Tibial artery (tissue), 4 donors: ENCODE measurements at regions not wholly inside any gene's neighbourhood (a gene's known extent, or its start where the extent isn't known, plus 50 kb on each side); places are given as distances from the start of the nearest gene placed in this dataset.

Source experiments
- DNase-seq, 2 donors: peaks; one replicate each; pipeline ENCODE4 v3.0.0-alpha.2; 2019
- H3K27ac ChIP-seq, 2 donors: fragments of 200-600 bp; sonication (generic) in 1 of 2; 1 replicate in 1 of 2; 2 replicates in 1 of 2; pipeline ENCODE4 v1.5.1; 2018 to 2019; ENCODE audit warnings: mild to moderate bottlenecking in 1 of 2
- H3K27me3 ChIP-seq, 2 donors: fragments of 200-600 bp; sonication (generic) in 1 of 2; one replicate each; pipeline versions ENCODE4 v1.5.1 to v1.6.0; 2016 to 2019
- H3K36me3 ChIP-seq, 3 donors: fragments of 200-600 bp; sonication (generic) in 2 of 3; one replicate each; pipeline ENCODE4 v1.5.1; 2016 to 2019; ENCODE audit warnings: mild to moderate bottlenecking in 2 of 3
- H3K4me1 ChIP-seq, 4 donors: fragments of 200-600 bp; sonication (generic) in 2 of 4; 1 replicate in 3 of 4; 2 replicates in 1 of 4; pipeline ENCODE4 v1.5.1; 2016 to 2019
- H3K4me3 ChIP-seq, 2 donors: fragments of 200-600 bp; sonication (generic) in 1 of 2; 1 replicate in 1 of 2; 2 replicates in 1 of 2; pipeline ENCODE4 v1.5.1; 2018 to 2019; ENCODE audit warnings: mild to moderate bottlenecking in 2 of 2
- H3K9me3 ChIP-seq, 3 donors: fragments of 200-600 bp; sonication (generic) in 1 of 3; one replicate each; pipeline ENCODE4 v1.5.1; 2016 to 2019
- intact Hi-C: fragments of 100-400 bp; cut with DNase I; formaldehyde crosslinking; loops from one replicate; pipeline ENCODE4 v1.15.0; 2023; ENCODE audit warnings: low total_unique reads
- TF ChIP-seq, protein P1 (sequence below), 2 experiments: fragments of 200-600 bp in 1 of 2; fragments of 450-650 bp in 1 of 2; IDR thresholded peaks; one replicate each; pipeline ENCODE4 v1.5.1; 2017 to 2019; ENCODE audit warnings: antibody characterized with exemption in 2 of 2, mild to moderate bottlenecking in 1 of 2, moderate library complexity in 1 of 2

GRCh38 chr20:60693496-60694133, 558.4 kb upstream of the CDH4 start:
- Histone ChIP-seq H3K27me3 (no peaks in the 10 kb centered on the region), H3K27ac (no peak overlapping the region), H3K4me1 (no peaks in the 10 kb centered on the region), H3K9me3 (no peaks in the 10 kb centered on the region), H3K4me3 (no peak overlapping the region), H3K36me3 (no peaks in the 10 kb centered on the region)
- DNase-seq = no peak
- TF ChIP-seq, protein P1, sequence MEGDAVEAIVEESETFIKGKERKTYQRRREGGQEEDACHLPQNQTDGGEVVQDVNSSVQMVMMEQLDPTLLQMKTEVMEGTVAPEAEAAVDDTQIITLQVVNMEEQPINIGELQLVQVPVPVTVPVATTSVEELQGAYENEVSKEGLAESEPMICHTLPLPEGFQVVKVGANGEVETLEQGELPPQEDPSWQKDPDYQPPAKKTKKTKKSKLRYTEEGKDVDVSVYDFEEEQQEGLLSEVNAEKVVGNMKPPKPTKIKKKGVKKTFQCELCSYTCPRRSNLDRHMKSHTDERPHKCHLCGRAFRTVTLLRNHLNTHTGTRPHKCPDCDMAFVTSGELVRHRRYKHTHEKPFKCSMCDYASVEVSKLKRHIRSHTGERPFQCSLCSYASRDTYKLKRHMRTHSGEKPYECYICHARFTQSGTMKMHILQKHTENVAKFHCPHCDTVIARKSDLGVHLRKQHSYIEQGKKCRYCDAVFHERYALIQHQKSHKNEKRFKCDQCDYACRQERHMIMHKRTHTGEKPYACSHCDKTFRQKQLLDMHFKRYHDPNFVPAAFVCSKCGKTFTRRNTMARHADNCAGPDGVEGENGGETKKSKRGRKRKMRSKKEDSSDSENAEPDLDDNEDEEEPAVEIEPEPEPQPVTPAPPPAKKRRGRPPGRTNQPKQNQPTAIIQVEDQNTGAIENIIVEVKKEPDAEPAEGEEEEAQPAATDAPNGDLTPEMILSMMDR (IDR thresholded peaks at IDR 0.05) = no peak
- intact Hi-C loops = no loop called here

GRCh38 chr20:60694763-60695162, 557.3 kb upstream of the CDH4 start:
- Histone ChIP-seq H3K36me3 (no peaks in the 10 kb centered on the region), H3K4me3 (no peak overlapping the region), H3K27ac (no peak overlapping the region), H3K4me1 (no peaks in the 10 kb centered on the region), H3K9me3 (no peaks in the 10 kb centered on the region), H3K27me3 (no peaks in the 10 kb centered on the region)
- TF ChIP-seq, protein P1 (IDR thresholded peaks at IDR 0.05) = no peak
- DNase-seq = no peak
- intact Hi-C loops = no loop called here

GRCh38 chr20:60695226-60696000, 556.6 kb upstream of the CDH4 start:
- no peaks in the 10 kb centered on the region for H3K9me3 ChIP-seq
- H3K4me1 ChIP-seq = no peaks in the 10 kb centered on the region
- no peak overlapping the region for H3K4me3 ChIP-seq
- no peak overlapping the region for H3K27ac ChIP-seq
- TF ChIP-seq, protein P1 (IDR thresholded peaks at IDR 0.05) = no peak
- no peak for DNase-seq
- no peaks in the 10 kb centered on the region for H3K36me3 ChIP-seq
- intact Hi-C loops = no loop called here
- H3K27me3 ChIP-seq = no peaks in the 10 kb centered on the region

GRCh38 chr20:60697252-60697651, 554.8 kb upstream of the CDH4 start:
- no peak for DNase-seq
- Histone ChIP-seq H3K4me1 (no peaks in the 10 kb centered on the region), H3K4me3 (no peak overlapping the region), H3K9me3 (no peaks in the 10 kb centered on the region), H3K27me3 (no peaks in the 10 kb centered on the region), H3K27ac (no peak overlapping the region), H3K36me3 (no peaks in the 10 kb centered on the region)
- TF ChIP-seq, protein P1 (IDR thresholded peaks at IDR 0.05) = no peak
- intact Hi-C loops = no loop called here

DNA sequence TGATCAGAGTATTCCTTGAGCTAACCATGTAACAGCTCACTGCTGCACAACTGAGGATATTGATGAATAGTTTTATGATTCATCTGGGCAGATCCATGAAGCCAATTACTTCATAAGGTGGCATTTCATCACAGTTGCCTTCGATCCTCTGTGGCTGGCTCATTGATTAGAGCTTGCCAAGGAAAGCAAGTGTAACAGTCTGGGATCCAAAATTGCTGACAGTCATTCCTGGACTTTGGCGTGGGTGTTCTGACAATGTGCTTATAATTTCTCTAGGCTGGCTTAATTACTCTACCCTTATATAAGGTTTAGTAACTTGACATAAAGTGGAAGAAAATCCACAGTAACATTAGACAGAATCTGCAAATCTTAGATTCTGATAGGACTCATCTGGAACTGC, 551.3 kb upstream of the CDH4 start:
- no peak for DNase-seq
- H3K27me3 ChIP-seq = no peaks in the 10 kb centered on the region
- TF ChIP-seq, protein P1 (IDR thresholded peaks at IDR 0.05) = no peak
- no peaks in the 10 kb centered on the region for H3K36me3 ChIP-seq
- no peak overlapping the region for H3K27ac ChIP-seq
- H3K9me3 ChIP-seq = no peaks in the 10 kb centered on the region
- no peaks in the 10 kb centered on the region for H3K4me1 ChIP-seq
- intact Hi-C loops = no loop called here
- no peak overlapping the region for H3K4me3 ChIP-seq
